OCI-LY1 (cell line): ENCODE measurements at regions not wholly inside any gene's neighbourhood (a gene's known extent, or its start where the extent isn't known, plus 50 kb on each side); places are given as distances from the start of the nearest gene placed in this dataset.

ENCODE experiments used
- CTCF ChIP-seq: fragments of 200-600 bp; sonication (generic), shearing (Covaris generic); IDR thresholded peaks from 2 replicates; pipeline ENCODE4 v1.5.1; 2017; ENCODE audit warnings: mild to moderate bottlenecking, antibody characterized with exemption, low read length, moderate library complexity, mixed read lengths
- EZH2 ChIP-seq: fragments of 200-600 bp; sonication (generic), shearing (Covaris generic); IDR thresholded peaks from 2 replicates; pipeline ENCODE4 v1.8.0; 2017; ENCODE audit warnings: borderline replicate concordance, mixed run types, mild to moderate bottlenecking, antibody characterized with exemption, low read length, moderate library complexity, mixed read lengths

- TF ChIP-seq EZH2 (no peak), CTCF (no peak)
Observed at GRCh38 chr9:87193925-87194868, 246.9 kb upstream of the GAS1 start.
